Kidney capillary endothelial cell (primary cell): ENCODE measurements at regions not wholly inside any gene's neighbourhood (a gene's known extent, or its start where the extent isn't known, plus 50 kb on each side); places are given as distances from the start of the nearest gene placed in this dataset.
"Not testable (repeated sequence)": the region's sequence is repeated elsewhere in the genome, so short reads cannot be mapped to it uniquely, and the experiment has no call there.

ENCODE experiments used
- DNase-seq: peaks from one replicate; pipeline ENCODE4 v3.0.0-alpha.2; 2018; ENCODE audit warnings: low spot score

GRCh38 chrX:46366381-46367207, 178.6 kb downstream of the ZNF674 start:
- no peak for DNase-seq

DNA sequence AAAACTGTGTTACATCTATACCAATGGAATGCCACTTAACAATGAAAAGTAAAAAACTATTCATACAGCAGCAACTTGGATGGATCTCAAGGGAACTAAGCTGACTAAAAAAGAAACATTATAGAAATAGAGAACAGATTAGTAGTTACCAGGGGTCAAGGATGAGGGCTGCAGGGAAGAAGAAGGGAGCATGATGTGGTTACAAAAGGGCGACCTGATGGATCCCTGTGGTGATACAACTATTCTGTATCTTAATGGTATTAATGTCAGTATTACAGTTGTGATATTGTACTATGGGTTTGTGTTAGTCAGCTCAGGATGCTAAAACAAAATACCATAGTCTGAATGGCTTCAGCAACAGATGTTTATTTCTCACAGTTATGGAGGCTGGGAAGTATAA, 190.7 kb downstream of the ZNF674 start:
- no peak for DNase-seq

DNA sequence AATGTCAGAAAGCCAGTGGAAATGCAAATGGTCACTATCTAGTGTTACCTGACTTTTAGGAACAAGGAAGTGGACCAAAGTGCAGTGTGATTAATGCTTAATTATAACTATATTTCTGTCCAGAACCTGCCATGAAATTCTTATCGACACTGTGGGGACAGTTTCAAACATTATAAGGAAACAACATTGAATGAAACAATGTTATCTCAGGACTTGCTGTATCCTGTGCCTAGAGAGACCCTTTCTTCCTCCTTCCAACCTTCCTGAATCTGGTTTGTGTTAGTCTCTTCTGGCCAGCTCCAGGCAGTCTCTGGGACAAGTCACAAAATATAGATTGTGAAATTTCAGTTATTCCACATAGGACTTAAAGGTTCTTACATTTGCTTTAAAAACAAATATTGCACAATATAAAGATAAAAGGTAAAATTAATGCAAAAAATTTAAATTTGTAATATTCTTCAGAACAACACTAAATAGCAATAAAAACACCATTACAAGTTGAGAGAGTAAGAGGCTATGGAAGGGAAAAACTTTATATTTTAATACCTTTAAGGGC, 203.4 kb downstream of the ZNF674 start:
- DNase-seq: no peak

GRCh38 chrX:46340696-46341095, 204.5 kb downstream of the ZNF674 start:
- no peak for DNase-seq

GRCh38 chrX:46333550-46333949, 211.7 kb downstream of the ZNF674 start:
- no peak for DNase-seq

DNA sequence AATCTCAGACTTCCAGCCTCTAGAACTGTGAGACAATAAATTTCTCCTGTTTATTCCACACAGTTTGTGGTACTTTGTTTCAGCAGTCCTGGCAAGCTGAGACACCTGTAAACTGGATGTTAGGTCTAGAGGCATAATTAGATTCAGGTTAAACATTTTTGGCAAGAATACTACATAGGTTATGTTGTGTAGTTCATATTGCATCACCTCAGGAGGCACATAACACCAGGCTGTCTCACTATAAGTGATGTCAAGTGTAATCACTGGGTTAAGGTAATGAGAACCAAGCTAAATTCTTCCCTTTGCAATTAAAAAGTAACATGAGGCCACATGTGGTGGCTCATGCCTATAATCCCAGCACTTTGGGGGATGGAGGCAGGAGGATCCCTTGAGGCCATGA, 214.2 kb downstream of the ZNF674 start:
- DNase-seq: no peak

GRCh38 chrX:46330513-46330912, 214.7 kb downstream of the ZNF674 start:
- DNase-seq: no peak

- no peak for DNase-seq
Observed at GRCh38 chrX:46328133-46328532, 217.1 kb downstream of the ZNF674 start.

DNA sequence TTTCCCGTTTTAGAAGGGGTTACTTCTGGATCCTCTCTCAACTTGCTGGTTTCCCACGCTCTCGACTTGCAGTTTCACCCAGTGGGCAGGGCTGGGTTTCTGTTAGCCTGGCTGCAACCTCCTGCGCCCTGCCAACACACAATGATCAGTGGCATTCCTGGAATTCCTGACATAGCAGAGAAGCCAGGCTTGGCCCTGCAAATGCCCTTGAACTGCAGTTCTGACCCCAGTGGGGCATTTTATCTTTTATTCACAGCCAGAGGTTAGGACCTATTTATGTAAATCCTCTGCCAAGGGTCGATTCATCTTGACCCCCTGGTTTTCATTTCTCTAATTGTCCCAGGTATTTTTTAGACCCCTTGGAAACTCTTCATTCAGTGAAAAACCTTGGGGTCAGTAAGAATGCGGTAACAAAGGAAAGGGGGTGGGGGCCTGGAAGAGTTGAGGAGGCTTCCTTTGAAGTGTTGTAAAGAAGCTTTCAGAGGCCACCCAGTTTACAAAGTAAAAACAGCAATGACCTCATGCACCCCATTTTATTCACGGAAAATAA, 217.6 kb downstream of the ZNF674 start:
- DNase-seq: peak; percentile 30

- DNase-seq: peak; percentile 14
Observed at GRCh38 chrX:46326161-46326560, 219.1 kb downstream of the ZNF674 start.

- DNase-seq: peak; percentile 18
Observed at GRCh38 chrX:46325312-46325877, 219.8 kb downstream of the ZNF674 start.

DNA sequence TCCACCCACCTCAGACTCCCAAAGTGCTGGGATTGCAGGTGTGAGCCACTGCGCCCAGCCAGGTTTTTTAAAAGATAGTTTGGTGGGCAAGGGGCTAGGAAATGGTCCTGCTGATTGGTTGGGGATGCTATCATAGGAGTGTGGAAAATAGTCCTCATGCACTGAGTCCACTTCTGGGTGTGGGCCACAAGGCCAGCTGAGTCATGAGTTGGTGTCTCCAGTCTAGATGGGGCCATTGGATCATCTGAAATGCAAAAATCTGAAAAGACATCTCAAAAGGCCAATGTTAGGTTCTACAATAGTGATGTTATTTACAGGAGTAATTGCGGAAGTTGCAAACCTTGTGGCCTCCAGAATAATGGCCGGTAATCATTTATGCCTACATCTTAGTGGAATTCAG, 221.1 kb downstream of the ZNF674 start:
- DNase-seq: no peak

- not testable (repeated sequence) for DNase-seq
Observed at GRCh38 chrX:46322929-46323328, 222.3 kb downstream of the ZNF674 start.

DNA sequence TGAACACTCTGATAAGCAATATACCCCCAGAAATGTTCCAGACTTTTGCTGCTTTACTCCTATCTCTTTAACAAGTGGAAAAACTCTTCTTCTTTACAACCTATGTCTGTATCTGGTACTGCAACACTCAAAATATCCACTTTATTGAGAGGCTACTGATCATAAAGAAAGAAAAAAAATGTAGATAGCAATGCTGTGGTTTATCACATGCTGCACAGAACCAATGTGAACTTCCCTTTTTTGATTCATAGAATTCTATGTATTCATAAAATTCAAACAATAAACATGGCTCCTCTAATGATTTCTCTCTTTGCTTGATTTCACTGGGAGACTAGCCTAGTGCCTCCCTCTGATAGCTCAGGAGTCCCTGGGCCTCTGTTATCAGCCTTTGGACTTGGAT, 223.5 kb downstream of the ZNF674 start:
- no peak for DNase-seq

DNA sequence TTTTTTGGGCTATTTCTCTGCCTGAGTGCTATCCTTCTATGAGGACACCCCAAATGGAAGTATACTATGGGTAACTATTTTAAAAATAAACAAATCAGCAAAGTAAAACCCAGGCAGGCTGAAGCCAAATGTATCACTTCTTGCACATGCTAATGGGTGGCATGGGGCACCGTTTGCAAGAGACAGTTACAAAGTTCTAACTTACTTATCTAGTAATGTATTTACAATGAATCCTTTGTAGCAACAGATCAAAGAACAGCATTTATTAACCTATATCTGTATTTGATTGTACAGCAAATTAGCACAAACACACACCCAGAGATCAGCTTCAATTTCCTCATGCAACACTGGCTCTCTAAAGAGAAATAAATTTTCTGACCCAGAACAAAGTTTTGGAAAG, 225.5 kb downstream of the ZNF674 start:
- no peak for DNase-seq

GRCh38 chrX:46318551-46318950, 226.7 kb downstream of the ZNF674 start:
- DNase-seq: no peak

- DNase-seq: peak; percentile 39
Observed at GRCh38 chrX:46317163-46317562, 228.1 kb downstream of the ZNF674 start.

GRCh38 chrX:46311581-46312120, 233.6 kb downstream of the ZNF674 start:
- no peak for DNase-seq

- DNase-seq: no peak
Observed at GRCh38 chrX:46310815-46311497, 234.3 kb downstream of the ZNF674 start.

- DNase-seq: no peak
Observed at GRCh38 chrX:46308110-46308509, 237.1 kb downstream of the ZNF674 start.

DNA sequence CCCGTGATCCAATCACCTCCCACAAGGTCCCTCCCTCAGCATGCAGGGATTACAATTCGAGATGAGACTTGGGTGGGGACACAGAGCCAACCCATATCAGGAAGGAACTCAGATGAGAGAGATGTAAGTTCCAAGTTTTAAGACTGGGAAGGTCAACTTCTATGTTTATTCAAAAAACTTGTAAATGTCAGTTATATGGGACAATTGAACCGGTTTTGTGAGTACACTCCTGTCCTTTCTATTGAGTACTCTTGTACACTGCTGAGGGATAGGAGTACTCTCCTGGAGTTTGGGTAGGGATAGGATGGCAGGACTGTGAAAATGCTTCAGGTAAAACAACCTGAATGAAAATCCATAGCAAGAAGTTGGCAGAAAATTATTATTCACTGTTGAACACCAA, 239.1 kb downstream of the ZNF674 start:
- no peak for DNase-seq

- no peak for DNase-seq
Observed at GRCh38 chrX:46305431-46305830, 239.8 kb downstream of the ZNF674 start.
